Esophagus squamous epithelium (tissue), 4 donors: ENCODE measurements at regions not wholly inside any gene's neighbourhood (a gene's known extent, or its start where the extent isn't known, plus 50 kb on each side); places are given as distances from the start of the nearest gene placed in this dataset.

Experiments used
- POLR2A ChIP-seq, 4 donors: fragments of 450-650 bp; IDR thresholded peaks; one replicate each; pipeline ENCODE4 v1.6.1; 2017; ENCODE audit warnings: antibody characterized with exemption in 4 of 4, mild to moderate bottlenecking in 4 of 4, moderate library complexity in 3 of 4
- TF ChIP-seq, protein P1 (sequence below), 6 experiments: fragments of 450-650 bp in 4 of 6; fragments of 200-600 bp in 2 of 6; sonication (generic) in 2 of 6; IDR thresholded peaks; one replicate each; pipeline ENCODE4 v1.5.1; 2016 to 2019; ENCODE audit warnings: antibody characterized with exemption in 6 of 6, mild to moderate bottlenecking in 4 of 6, moderate library complexity in 4 of 6

DNA sequence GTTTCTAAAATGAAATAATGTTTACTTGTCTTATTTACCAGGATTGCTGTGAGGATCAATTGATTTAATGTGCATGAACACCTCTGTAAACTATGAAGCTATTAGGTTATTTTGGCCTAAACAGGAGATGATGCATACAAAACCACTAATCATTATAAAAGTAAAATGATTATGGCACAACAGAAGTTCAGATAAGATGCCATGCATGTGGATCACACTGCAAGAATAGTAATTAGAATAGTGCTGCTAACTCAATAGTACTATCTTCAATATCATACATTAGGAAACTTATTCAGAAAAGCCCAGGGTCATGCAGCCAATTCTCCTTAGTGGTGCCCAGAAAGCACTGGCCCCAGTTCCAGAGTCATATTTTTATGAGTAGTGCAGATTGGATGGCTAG is 66.9 kb downstream of the TMEM100 start:
- TF ChIP-seq, protein P1, sequence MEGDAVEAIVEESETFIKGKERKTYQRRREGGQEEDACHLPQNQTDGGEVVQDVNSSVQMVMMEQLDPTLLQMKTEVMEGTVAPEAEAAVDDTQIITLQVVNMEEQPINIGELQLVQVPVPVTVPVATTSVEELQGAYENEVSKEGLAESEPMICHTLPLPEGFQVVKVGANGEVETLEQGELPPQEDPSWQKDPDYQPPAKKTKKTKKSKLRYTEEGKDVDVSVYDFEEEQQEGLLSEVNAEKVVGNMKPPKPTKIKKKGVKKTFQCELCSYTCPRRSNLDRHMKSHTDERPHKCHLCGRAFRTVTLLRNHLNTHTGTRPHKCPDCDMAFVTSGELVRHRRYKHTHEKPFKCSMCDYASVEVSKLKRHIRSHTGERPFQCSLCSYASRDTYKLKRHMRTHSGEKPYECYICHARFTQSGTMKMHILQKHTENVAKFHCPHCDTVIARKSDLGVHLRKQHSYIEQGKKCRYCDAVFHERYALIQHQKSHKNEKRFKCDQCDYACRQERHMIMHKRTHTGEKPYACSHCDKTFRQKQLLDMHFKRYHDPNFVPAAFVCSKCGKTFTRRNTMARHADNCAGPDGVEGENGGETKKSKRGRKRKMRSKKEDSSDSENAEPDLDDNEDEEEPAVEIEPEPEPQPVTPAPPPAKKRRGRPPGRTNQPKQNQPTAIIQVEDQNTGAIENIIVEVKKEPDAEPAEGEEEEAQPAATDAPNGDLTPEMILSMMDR (IDR thresholded peaks at IDR 0.05), result no peak
- TF ChIP-seq POLR2A (IDR thresholded peaks at IDR 0.05), result no peak
